GM18951 (cell line): ENCODE measurements at regions not wholly inside any gene's neighbourhood (a gene's known extent, or its start where the extent isn't known, plus 50 kb on each side); places are given as distances from the start of the nearest gene placed in this dataset.

ENCODE experiments used
- POLR2A ChIP-seq: IDR thresholded peaks from 4 replicates; pipeline ENCODE4 v1.6.1; 2011; ENCODE audit warnings: mild to moderate bottlenecking; ENCODE audit not compliant: insufficient read length, insufficient read depth; ENCODE audit errors: extremely low read depth
- in situ Hi-C: fragments of 300-500 bp; cut with MboI; formaldehyde crosslinking; loops from one replicate; pipeline ENCODE4 v1.12.0; 2022; ENCODE audit warnings: low sequenced_read_pairs, mixed read lengths, inconsistent platforms; ENCODE audit not compliant: unreplicated experiment

- in situ Hi-C loops = loop anchor here (25.0 kb wide), 1 partner anchor 1481 kb away; no protein-coding TSS in a partner anchor
- TF ChIP-seq POLR2A = no peak
Measured at GRCh38 chr5:90193185-90193822, 216.3 kb downstream of the CETN3 start.

GRCh38 chr5:90191352-90192045, 218.1 kb downstream of the CETN3 start:
- TF ChIP-seq POLR2A = no peak
- in situ Hi-C loops = loop anchor here (25.0 kb wide), 1 partner anchor 1479 kb away; no protein-coding TSS in a partner anchor

- in situ Hi-C loops = loop anchor here (25.0 kb wide), 1 partner anchor 1474 kb away; no protein-coding TSS in a partner anchor
- TF ChIP-seq POLR2A = no peak
Measured at GRCh38 chr5:90185897-90186468, 223.6 kb downstream of the CETN3 start.

- TF ChIP-seq POLR2A = no peak
- in situ Hi-C loops = loop anchor here (25.0 kb wide), 1 partner anchor 1472 kb away; no protein-coding TSS in a partner anchor
Measured at GRCh38 chr5:90184764-90185163, 224.8 kb downstream of the CETN3 start.

GRCh38 chr5:90182726-90183125, 226.8 kb downstream of the CETN3 start:
- TF ChIP-seq POLR2A = no peak
- in situ Hi-C loops = loop anchor here (25.0 kb wide), 1 partner anchor 1470 kb away; no protein-coding TSS in a partner anchor

- in situ Hi-C loops = no loop called here
- no peak for TF ChIP-seq POLR2A
Measured at GRCh38 chr5:90174236-90174635, 235.3 kb downstream of the CETN3 start.

- in situ Hi-C loops = no loop called here
Measured at GRCh38 chr5:90173299-90174030, 236.1 kb downstream of the CETN3 start.

GRCh38 chr5:90171466-90171865, 238.1 kb downstream of the CETN3 start:
- no peak for TF ChIP-seq POLR2A
- in situ Hi-C loops = no loop called here

More at GRCh38 chr5:90173299-90174030, 236.1 kb downstream of the CETN3 start:
- TF ChIP-seq POLR2A = no peak

- TF ChIP-seq POLR2A = no peak
- in situ Hi-C loops = no loop called here
Measured at GRCh38 chr5:90170261-90170660, 239.3 kb downstream of the CETN3 start.

- in situ Hi-C loops = no loop called here
- no peak for TF ChIP-seq POLR2A
Measured at GRCh38 chr5:90169078-90169477, 240.5 kb downstream of the CETN3 start.

- in situ Hi-C loops = no loop called here
Measured at GRCh38 chr5:90168399-90168798, 241.2 kb downstream of the CETN3 start.

GRCh38 chr5:90166816-90167215, 242.7 kb downstream of the CETN3 start:
- no peak for TF ChIP-seq POLR2A
- in situ Hi-C loops = no loop called here

More at GRCh38 chr5:90168399-90168798, 241.2 kb downstream of the CETN3 start:
- no peak for TF ChIP-seq POLR2A

GRCh38 chr5:90162324-90162723, 247.2 kb downstream of the CETN3 start:
- no peak for TF ChIP-seq POLR2A
- in situ Hi-C loops = no loop called here
